Transverse colon (tissue), 4 donors: ENCODE measurements at regions not wholly inside any gene's neighbourhood (a gene's known extent, or its start where the extent isn't known, plus 50 kb on each side); places are given as distances from the start of the nearest gene placed in this dataset.

Source experiments
- DNase-seq: peaks from one replicate; pipeline ENCODE4 v3.0.0-alpha.2; 2019
- H3K27ac ChIP-seq, 4 donors: fragments of 200-600 bp; sonication (generic); 2 replicates each; pipeline ENCODE4 v1.5.1; 2016 to 2018; ENCODE audit warnings: inconsistent platforms in 4 of 4
- H3K27me3 ChIP-seq: fragments of 200-600 bp; sonication (generic); 2 replicates; pipeline ENCODE4 v1.5.1; 2017; ENCODE audit warnings: inconsistent platforms
- H3K36me3 ChIP-seq, 4 donors: fragments of 200-600 bp; sonication (generic); 2 replicates each; pipeline ENCODE4 v1.5.1; 2017 to 2019; ENCODE audit warnings: inconsistent platforms in 4 of 4
- H3K4me1 ChIP-seq, 4 donors: fragments of 200-600 bp; sonication (generic); 2 replicates each; pipeline ENCODE4 v1.5.1; 2017 to 2020; ENCODE audit warnings: inconsistent platforms in 4 of 4
- H3K4me3 ChIP-seq, 4 donors: fragments of 200-600 bp; sonication (generic); 1 replicate in 1 of 4; 2 replicates in 3 of 4; pipeline versions ENCODE4 v1.5.1 to v1.6.1; 2017 to 2019; ENCODE audit warnings: inconsistent platforms in 4 of 4
- H3K9me3 ChIP-seq, 2 donors: fragments of 200-600 bp; sonication (generic); 2 replicates each; pipeline ENCODE4 v1.5.1; 2017 to 2019; ENCODE audit warnings: inconsistent platforms in 2 of 2
- CTCF ChIP-seq, 5 experiments: fragments of 200-600 bp in 3 of 5; fragments of 450-650 bp in 2 of 5; sonication (generic) in 3 of 5; IDR thresholded peaks; 1 replicate in 2 of 5; 2 replicates in 3 of 5; pipeline ENCODE4 v1.5.1; 2016 to 2017; ENCODE audit warnings: antibody characterized with exemption in 5 of 5, inconsistent platforms in 3 of 5, mild to moderate bottlenecking in 2 of 5, moderate library complexity in 1 of 5
- EP300 ChIP-seq: sonication (generic); formaldehyde crosslinking; IDR thresholded peaks from one replicate; pipeline ENCODE4 v1.6.1; 2017; ENCODE audit warnings: antibody characterized with exemption, low read depth
- POLR2A ChIP-seq: fragments of 450-650 bp; IDR thresholded peaks from one replicate; pipeline ENCODE4 v1.6.1; 2016; ENCODE audit warnings: antibody characterized with exemption, mild to moderate bottlenecking, moderate library complexity
- POLR2AphosphoS5 ChIP-seq, 3 donors: sonication (generic); formaldehyde crosslinking; IDR thresholded peaks; one replicate each; pipeline ENCODE4 v1.6.1; 2016; ENCODE audit warnings: antibody characterized with exemption in 3 of 3
- WGBS, 2 donors: methylation state at CpG; one replicate each; pipeline ENCODE4 v1.1.5; 2018; ENCODE audit warnings: low coverage in 1 of 2; 5-methylcytosine and 5-hydroxymethylcytosine counted together
- in situ Hi-C, 4 donors: fragments of 200-750 bp; cut with MboI; loops; one replicate each; pipeline versions ENCODE4 v1.15.0 to v1.15.1; 2017; ENCODE audit warnings: low sequenced_read_pairs in 3 of 4, low pct_ligation_motif_present in 1 of 4, low pct_unique_long_range_greater_than_20kb in 1 of 4
- intact Hi-C: fragments of 100-400 bp; cut with DNase I; formaldehyde crosslinking; loops from one replicate; pipeline ENCODE4 v1.15.1; 2023; ENCODE audit warnings: low total_unique reads

GRCh38 chr1:185645686-185646085 lies 88.5 kb upstream of the HMCN1 start:
- H3K4me1 ChIP-seq, result peaks cover 14 to 41% (median 25%) of the 10 kb centered on the region in 4 donors
- no peak for DNase-seq
- H3K36me3 ChIP-seq, result no peaks in the 10 kb centered on the region
- in situ Hi-C loops (no loop called here), intact Hi-C loops (no loop called here)
- TF ChIP-seq CTCF (IDR thresholded peaks at IDR 0.05) (no peak), EP300 (no peak), POLR2A (no peak), POLR2AphosphoS5 (IDR thresholded peaks at IDR 0.05) (no peak)
- H3K9me3 ChIP-seq, result no peaks in the 10 kb centered on the region
- H3K27ac ChIP-seq, result peak overlapping the region; percentile 27 to 79 (median 66)
- no peak overlapping the region for H3K4me3 ChIP-seq
- 36 to 38% methylated on average over 1 of the region's 1 CpG for WGBS, 2 donors
- no peaks in the 10 kb centered on the region for H3K27me3 ChIP-seq

GRCh38 chr1:185645162-185645640 lies 89.0 kb upstream of the HMCN1 start:
- intact Hi-C loops, result no loop called here
- H3K4me1 ChIP-seq, result peaks cover 11 to 38% (median 24%) of the 10 kb centered on the region in 4 donors
- H3K36me3 ChIP-seq, result no peaks in the 10 kb centered on the region
- H3K4me3 ChIP-seq, result no peak overlapping the region
- 91% methylated on average over 2 of the region's 2 CpGs; no CpG with 5 or more reads in 1 of the 2 donors for WGBS, 2 donors
- peak overlapping the region in 2 of 4 donors; percentile 70 to 79 for H3K27ac ChIP-seq
- no peaks in the 10 kb centered on the region for H3K27me3 ChIP-seq
- TF ChIP-seq EP300 (no peak), POLR2A (no peak), POLR2AphosphoS5 (IDR thresholded peaks at IDR 0.05) (no peak), CTCF (IDR thresholded peaks at IDR 0.05) (no peak)
- in situ Hi-C loops, result no loop called here
- DNase-seq, result no peak
- H3K9me3 ChIP-seq, result no peaks in the 10 kb centered on the region

GRCh38 chr1:185644531-185644930 lies 89.7 kb upstream of the HMCN1 start:
- no peaks in the 10 kb centered on the region for H3K36me3 ChIP-seq
- in situ Hi-C loops (no loop called here), intact Hi-C loops (no loop called here)
- no peak overlapping the region for H3K27ac ChIP-seq
- H3K9me3 ChIP-seq, result no peaks in the 10 kb centered on the region
- no peaks in the 10 kb centered on the region for H3K27me3 ChIP-seq
- WGBS, 2 donors, result 96% methylated on average over 1 of the region's 1 CpG; no CpG with 5 or more reads in 1 of the 2 donors
- H3K4me1 ChIP-seq, result peaks cover 7 to 31% (median 21%) of the 10 kb centered on the region in 4 donors
- H3K4me3 ChIP-seq, result no peak overlapping the region
- TF ChIP-seq POLR2AphosphoS5 (IDR thresholded peaks at IDR 0.05) (no peak), CTCF (IDR thresholded peaks at IDR 0.05) (no peak), EP300 (no peak), POLR2A (no peak)
- DNase-seq, result no peak

GRCh38 chr1:185636848-185637247 lies 97.3 kb upstream of the HMCN1 start:
- Histone ChIP-seq H3K9me3 (no peaks in the 10 kb centered on the region), H3K27me3 (no peaks in the 10 kb centered on the region), H3K4me1 (no peaks in the 10 kb centered on the region), H3K27ac (no peak overlapping the region), H3K4me3 (no peak overlapping the region), H3K36me3 (no peaks in the 10 kb centered on the region)
- intact Hi-C loops, result no loop called here
- TF ChIP-seq EP300, result no peak
- TF ChIP-seq CTCF (IDR thresholded peaks at IDR 0.05), result no peak
- TF ChIP-seq POLR2AphosphoS5 (IDR thresholded peaks at IDR 0.05), result no peak
- TF ChIP-seq POLR2A, result no peak
- no peak for DNase-seq
- in situ Hi-C loops, result no loop called here
